Colon (tissue), 2 donors: ENCODE measurements at regions not wholly inside any gene's neighbourhood (a gene's known extent, or its start where the extent isn't known, plus 50 kb on each side); places are given as distances from the start of the nearest gene placed in this dataset.
"Not testable (repeated sequence)": the region's sequence is repeated elsewhere in the genome, so short reads cannot be mapped to it uniquely, and the experiment has no call there.

ENCODE experiments used
- FAIRE-seq: peaks from 2 replicates; lab custom pipeline; 2012; peaks lifted over from hg19 to GRCh38; lab: Jason Lieb, UNC
- donor health status: control.
- donor health status: control.

GRCh38 chr21:14826630-14827029 is 238.2 kb downstream of the NRIP1 start:
- no peak for FAIRE-seq

- FAIRE-seq: no peak
These were observed 239.3 kb downstream of the NRIP1 start for GRCh38 chr21:14825514-14825974.

GRCh38 chr21:14824126-14824525 is 240.7 kb downstream of the NRIP1 start:
- FAIRE-seq: no peak

GRCh38 chr21:14817311-14817710 is 247.5 kb downstream of the NRIP1 start:
- no peak for FAIRE-seq

GRCh38 chr21:14814991-14815390 is 249.8 kb downstream of the NRIP1 start:
- no peak for FAIRE-seq

- no peak for FAIRE-seq
These were observed 250.5 kb downstream of the NRIP1 start for GRCh38 chr21:14814282-14814681.

GRCh38 chr21:14804170-14804569 is 258.1 kb upstream of the SAMSN1 start:
- FAIRE-seq: not testable (repeated sequence)

GRCh38 chr21:14797543-14797942 is 251.4 kb upstream of the SAMSN1 start:
- no peak for FAIRE-seq

GRCh38 chr21:14787312-14787711 is 241.2 kb upstream of the SAMSN1 start:
- no peak for FAIRE-seq

- no peak for FAIRE-seq
These were observed 239.6 kb upstream of the SAMSN1 start for GRCh38 chr21:14785679-14786078.

- no peak for FAIRE-seq
These were observed 227.7 kb upstream of the SAMSN1 start for GRCh38 chr21:14773777-14774345.

- no peak for FAIRE-seq
These were observed 225.5 kb upstream of the SAMSN1 start for GRCh38 chr21:14771593-14771992.

GRCh38 chr21:14768042-14768441 is 221.9 kb upstream of the SAMSN1 start:
- FAIRE-seq: no peak

- no peak for FAIRE-seq
These were observed 221.2 kb upstream of the SAMSN1 start for GRCh38 chr21:14767192-14767852.

GRCh38 chr21:14766241-14766640 is 220.1 kb upstream of the SAMSN1 start:
- FAIRE-seq: no peak

- no peak for FAIRE-seq
These were observed 217.6 kb upstream of the SAMSN1 start for GRCh38 chr21:14763695-14764064.

GRCh38 chr21:14762734-14763694 is 216.9 kb upstream of the SAMSN1 start:
- no peak for FAIRE-seq

GRCh38 chr21:14762327-14762726 is 216.2 kb upstream of the SAMSN1 start:
- FAIRE-seq: no peak

GRCh38 chr21:14759285-14759684 is 213.2 kb upstream of the SAMSN1 start:
- no peak for FAIRE-seq

GRCh38 chr21:14758849-14759248 is 212.7 kb upstream of the SAMSN1 start:
- no peak for FAIRE-seq

GRCh38 chr21:14757533-14758327 is 211.6 kb upstream of the SAMSN1 start:
- no peak for FAIRE-seq

- no peak for FAIRE-seq
These were observed 209.0 kb upstream of the SAMSN1 start for GRCh38 chr21:14755086-14755485.
